ENCODE measurements at regions not wholly inside any gene's neighbourhood (a gene's known extent, or its start where the extent isn't known, plus 50 kb on each side); places are given as distances from the start of the nearest gene placed in this dataset.

DNA sequence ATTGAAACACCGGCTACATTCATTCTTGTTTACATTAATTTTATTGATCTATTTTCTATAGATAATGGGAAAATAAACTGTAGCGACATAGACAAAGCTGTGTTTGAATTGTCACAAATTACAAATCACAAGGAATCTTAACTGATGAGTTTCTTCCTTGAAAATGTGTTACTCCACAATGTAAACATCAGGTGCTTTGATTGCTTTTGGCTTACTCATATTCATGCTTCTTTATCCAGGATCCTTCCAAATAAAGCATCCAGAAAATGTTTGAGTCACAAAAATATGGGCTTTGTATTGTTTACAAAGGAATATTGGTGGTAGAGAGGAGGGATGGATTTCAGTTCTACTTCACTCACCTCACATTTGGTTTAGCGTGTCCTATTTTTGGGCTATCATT is 64.0 kb downstream of the BMP2 start:
- H3K27ac ChIP-seq = no peak overlapping the region
- TF ChIP-seq, protein P1, sequence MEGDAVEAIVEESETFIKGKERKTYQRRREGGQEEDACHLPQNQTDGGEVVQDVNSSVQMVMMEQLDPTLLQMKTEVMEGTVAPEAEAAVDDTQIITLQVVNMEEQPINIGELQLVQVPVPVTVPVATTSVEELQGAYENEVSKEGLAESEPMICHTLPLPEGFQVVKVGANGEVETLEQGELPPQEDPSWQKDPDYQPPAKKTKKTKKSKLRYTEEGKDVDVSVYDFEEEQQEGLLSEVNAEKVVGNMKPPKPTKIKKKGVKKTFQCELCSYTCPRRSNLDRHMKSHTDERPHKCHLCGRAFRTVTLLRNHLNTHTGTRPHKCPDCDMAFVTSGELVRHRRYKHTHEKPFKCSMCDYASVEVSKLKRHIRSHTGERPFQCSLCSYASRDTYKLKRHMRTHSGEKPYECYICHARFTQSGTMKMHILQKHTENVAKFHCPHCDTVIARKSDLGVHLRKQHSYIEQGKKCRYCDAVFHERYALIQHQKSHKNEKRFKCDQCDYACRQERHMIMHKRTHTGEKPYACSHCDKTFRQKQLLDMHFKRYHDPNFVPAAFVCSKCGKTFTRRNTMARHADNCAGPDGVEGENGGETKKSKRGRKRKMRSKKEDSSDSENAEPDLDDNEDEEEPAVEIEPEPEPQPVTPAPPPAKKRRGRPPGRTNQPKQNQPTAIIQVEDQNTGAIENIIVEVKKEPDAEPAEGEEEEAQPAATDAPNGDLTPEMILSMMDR (IDR thresholded peaks at IDR 0.05) = no peak
- H3K36me3 ChIP-seq = no peaks in the 10 kb centered on the region
- no peak for ATAC-seq
- H3K27me3 ChIP-seq = no peaks in the 10 kb centered on the region
- H3K4me1 ChIP-seq = no peaks in the 10 kb centered on the region
- intact Hi-C loops (cut with DNase I) = no loop called here
- no peaks in the 10 kb centered on the region for H3K9me3 ChIP-seq
- DNase-seq = no peak
- H3K4me3 ChIP-seq = no peak overlapping the region

DNA sequence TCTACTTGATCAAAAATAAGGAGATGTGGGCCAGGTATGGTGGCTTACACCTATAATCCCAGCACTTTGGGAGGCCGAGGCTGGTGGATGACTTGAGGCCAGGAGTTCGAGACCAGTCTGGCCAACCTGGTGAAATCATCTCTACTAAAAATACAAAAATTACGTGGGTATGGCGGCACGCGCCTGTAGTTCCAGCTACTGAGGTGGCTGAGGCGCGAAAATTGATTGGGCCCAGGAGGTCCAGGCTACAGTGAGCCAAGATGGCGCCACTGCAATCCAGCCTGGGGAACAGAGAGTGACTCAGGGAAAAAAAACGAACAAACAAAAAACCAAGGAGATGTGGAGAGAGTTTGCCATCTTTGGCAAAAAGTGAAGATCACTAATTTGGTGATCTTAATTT is 65.3 kb downstream of the BMP2 start:
- no peaks in the 10 kb centered on the region for H3K27me3 ChIP-seq
- no peaks in the 10 kb centered on the region for H3K9me3 ChIP-seq
- H3K4me3 ChIP-seq = no peak overlapping the region
- no peaks in the 10 kb centered on the region for H3K4me1 ChIP-seq
- ATAC-seq (no peak), DNase-seq (no peak)
- intact Hi-C loops (cut with DNase I) = no loop called here
- no peak overlapping the region for H3K27ac ChIP-seq
- no peaks in the 10 kb centered on the region for H3K36me3 ChIP-seq
- TF ChIP-seq, protein P1 (IDR thresholded peaks at IDR 0.05) = no peak

DNA sequence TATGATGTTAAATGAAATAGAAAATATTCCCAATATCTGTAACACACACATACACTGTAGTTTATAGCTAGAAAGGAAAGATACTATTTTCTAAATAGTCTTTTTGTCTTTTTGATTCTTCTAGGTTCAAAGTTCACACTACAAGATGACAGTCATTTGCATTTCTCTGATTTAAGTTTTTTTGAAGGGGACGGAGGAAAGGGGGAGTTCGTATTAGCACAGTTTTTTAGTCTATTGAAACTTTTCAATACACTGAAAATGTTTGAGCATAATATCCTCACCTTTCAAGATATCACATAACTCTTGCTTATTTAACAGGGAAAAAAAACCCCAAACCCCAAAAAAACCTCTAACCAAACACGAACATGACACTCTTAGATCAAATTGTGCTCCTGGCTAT is 68.1 kb downstream of the BMP2 start:
- H3K27me3 ChIP-seq = no peaks in the 10 kb centered on the region
- intact Hi-C loops (cut with DNase I) = no loop called here
- no peaks in the 10 kb centered on the region for H3K9me3 ChIP-seq
- H3K36me3 ChIP-seq = no peaks in the 10 kb centered on the region
- H3K4me1 ChIP-seq = no peaks in the 10 kb centered on the region
- H3K4me3 ChIP-seq = no peak overlapping the region
- H3K27ac ChIP-seq = no peak overlapping the region
- TF ChIP-seq, protein P1 (IDR thresholded peaks at IDR 0.05) = no peak
- DNase-seq (no peak), ATAC-seq (no peak)

DNA sequence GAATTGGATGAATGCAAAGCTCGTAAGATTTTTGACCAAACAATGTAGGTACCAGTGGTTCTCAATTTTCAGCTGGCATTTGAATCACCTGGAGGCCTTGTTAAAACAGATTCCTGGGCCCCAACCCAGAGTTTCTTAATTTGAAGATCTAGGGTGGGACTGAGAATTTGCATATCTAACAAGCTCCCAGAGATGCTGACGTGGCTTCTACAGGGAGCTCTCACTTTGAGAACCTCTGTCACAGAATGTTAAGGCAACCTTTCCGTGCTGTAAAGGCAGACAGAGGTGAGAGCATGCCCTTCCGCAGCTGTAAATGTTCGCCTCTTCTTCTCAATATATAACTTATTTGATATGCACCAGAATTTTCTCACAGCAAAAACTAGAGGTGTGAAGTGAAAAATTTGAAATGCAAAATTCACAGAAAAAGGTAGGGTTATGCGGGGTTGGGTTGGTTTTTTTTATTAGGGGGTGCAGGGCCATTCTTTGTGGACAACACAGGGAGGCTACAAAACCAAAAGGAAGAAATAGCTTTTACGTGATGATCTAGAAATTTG is 69.4 kb downstream of the BMP2 start:
- H3K4me1 ChIP-seq = no peaks in the 10 kb centered on the region
- H3K9me3 ChIP-seq = no peaks in the 10 kb centered on the region
- H3K27me3 ChIP-seq = no peaks in the 10 kb centered on the region
- TF ChIP-seq, protein P1 (IDR thresholded peaks at IDR 0.05) = no peak
- no peak for ATAC-seq
- H3K36me3 ChIP-seq = no peaks in the 10 kb centered on the region
- no peak overlapping the region for H3K4me3 ChIP-seq
- no peak overlapping the region for H3K27ac ChIP-seq
- intact Hi-C loops (cut with DNase I) = no loop called here
- no peak for DNase-seq

DNA sequence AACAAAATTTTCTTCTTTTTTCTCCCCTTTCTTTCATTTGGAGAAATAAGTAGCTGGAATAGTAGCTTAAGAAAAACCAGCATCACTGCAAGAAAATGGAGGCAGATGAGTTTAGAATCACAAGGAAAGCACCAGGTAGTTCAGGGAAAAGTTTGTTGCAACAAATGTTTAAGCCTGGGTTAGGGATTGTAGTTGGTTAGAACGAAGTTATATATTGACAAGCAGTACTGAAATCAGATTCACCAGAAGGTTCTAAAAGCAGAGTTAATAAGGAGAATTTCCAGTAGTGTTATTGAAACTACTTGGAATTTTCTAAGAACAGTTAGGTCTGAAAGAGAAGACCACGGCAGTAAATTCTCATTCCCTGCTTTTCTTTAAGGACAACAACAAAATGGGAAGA is 70.2 kb downstream of the BMP2 start:
- H3K4me3 ChIP-seq = no peak overlapping the region
- H3K36me3 ChIP-seq = no peaks in the 10 kb centered on the region
- H3K4me1 ChIP-seq = no peaks in the 10 kb centered on the region
- TF ChIP-seq, protein P1 (IDR thresholded peaks at IDR 0.05) = no peak
- H3K9me3 ChIP-seq = no peaks in the 10 kb centered on the region
- DNase-seq = no peak
- H3K27ac ChIP-seq = no peak overlapping the region
- no peak for ATAC-seq
- intact Hi-C loops (cut with DNase I) = no loop called here
- H3K27me3 ChIP-seq = no peaks in the 10 kb centered on the region
